NB4 (cell line): ENCODE measurements at regions not wholly inside any gene's neighbourhood (a gene's known extent, or its start where the extent isn't known, plus 50 kb on each side); places are given as distances from the start of the nearest gene placed in this dataset.

Experiments used
- CTCF ChIP-seq: IDR thresholded peaks from one replicate; pipeline ENCODE4 v1.5.1; 2012; ENCODE audit warnings: low read depth, low read length
- MAX ChIP-seq: IDR thresholded peaks from 2 replicates; pipeline ENCODE4 v1.6.1; 2011; ENCODE audit warnings: low read depth, low read length
- MYC ChIP-seq: IDR thresholded peaks from 2 replicates; pipeline ENCODE4 v1.6.1; 2011; ENCODE audit warnings: low read depth, low read length
- POLR2A ChIP-seq: IDR thresholded peaks from 2 replicates; pipeline ENCODE4 v1.6.1; 2011; ENCODE audit warnings: mild to moderate bottlenecking; ENCODE audit not compliant: insufficient read length; ENCODE audit errors: extremely low read depth

GRCh38 chr14:44634692-44635091 lies 127.6 kb upstream of the FSCB start:
- TF ChIP-seq CTCF (no peak), MYC (no peak), POLR2A (no peak), MAX (no peak)
